Upper lobe of left lung (tissue), 6 donors: ENCODE measurements at regions not wholly inside any gene's neighbourhood (a gene's known extent, or its start where the extent isn't known, plus 50 kb on each side); places are given as distances from the start of the nearest gene placed in this dataset.

Experiments
- ATAC-seq, 2 donors: fragments of 200-7000 bp; cut with Tn5 transposase; one replicate each; pipeline ENCODE4 v1.9.1; 2022; ENCODE audit warnings: mild to moderate bottlenecking in 2 of 2, moderate library complexity in 2 of 2; ENCODE audit not compliant: low FRiP score in 2 of 2
- DNase-seq, 2 donors: peaks; one replicate each; pipeline ENCODE4 v3.0.0-alpha.2; 2019 to 2020
- H3K27ac ChIP-seq, 4 donors: fragments of 200-600 bp; sonication (generic); one replicate each; pipeline ENCODE4 v1.5.1; 2016 to 2019
- H3K27me3 ChIP-seq, 4 donors: fragments of 200-600 bp; sonication (generic); one replicate each; pipeline ENCODE4 v1.5.1; 2017 to 2019
- H3K36me3 ChIP-seq, 4 donors: fragments of 200-600 bp; sonication (generic); one replicate each; pipeline ENCODE4 v1.5.1; 2016 to 2019
- H3K4me1 ChIP-seq, 4 donors: fragments of 200-600 bp; sonication (generic); one replicate each; pipeline ENCODE4 v1.5.1; 2018 to 2019
- H3K4me3 ChIP-seq, 4 donors: fragments of 200-600 bp; sonication (generic); one replicate each; pipeline ENCODE4 v1.5.1; 2017 to 2019; ENCODE audit warnings: mild to moderate bottlenecking in 2 of 4, moderate library complexity in 1 of 4
- H3K9me3 ChIP-seq, 4 donors: fragments of 200-600 bp; sonication (generic); one replicate each; pipeline ENCODE4 v1.5.1; 2018 to 2019
- EP300 ChIP-seq, 4 donors: sonication (generic); formaldehyde crosslinking; IDR thresholded peaks; one replicate each; pipeline ENCODE4 v1.5.1; 2017; ENCODE audit warnings: antibody characterized with exemption in 4 of 4, control low read depth in 2 of 4
- POLR2A ChIP-seq, 4 donors: fragments of 450-650 bp; IDR thresholded peaks; one replicate each; pipeline ENCODE4 v1.5.1; 2016 to 2017; ENCODE audit warnings: antibody characterized with exemption in 4 of 4, mild to moderate bottlenecking in 2 of 4
- POLR2AphosphoS5 ChIP-seq, 2 donors: sonication (generic); formaldehyde crosslinking; IDR thresholded peaks; one replicate each; pipeline ENCODE4 v1.5.1; 2017; ENCODE audit warnings: antibody characterized with exemption in 2 of 2
- WGBS, 2 donors: methylation state at CpG; one replicate each; pipeline ENCODE4 v1.1.5; 2017 to 2018; 5-methylcytosine and 5-hydroxymethylcytosine counted together
- TF ChIP-seq, protein P1 (sequence below), 6 experiments: fragments of 450-650 bp in 4 of 6; fragments of 200-600 bp in 2 of 6; sonication (generic) in 2 of 6; IDR thresholded peaks; one replicate each; pipeline ENCODE4 v1.5.1; 2016 to 2019; ENCODE audit warnings: antibody characterized with exemption in 6 of 6
- donor health status: DM: no; HTN: no; CAD: no; lungs with moderate emphysema.
- donor health status: DM: no; HTN: yes; CAD: no; lungs with severe emphysema.

DNA sequence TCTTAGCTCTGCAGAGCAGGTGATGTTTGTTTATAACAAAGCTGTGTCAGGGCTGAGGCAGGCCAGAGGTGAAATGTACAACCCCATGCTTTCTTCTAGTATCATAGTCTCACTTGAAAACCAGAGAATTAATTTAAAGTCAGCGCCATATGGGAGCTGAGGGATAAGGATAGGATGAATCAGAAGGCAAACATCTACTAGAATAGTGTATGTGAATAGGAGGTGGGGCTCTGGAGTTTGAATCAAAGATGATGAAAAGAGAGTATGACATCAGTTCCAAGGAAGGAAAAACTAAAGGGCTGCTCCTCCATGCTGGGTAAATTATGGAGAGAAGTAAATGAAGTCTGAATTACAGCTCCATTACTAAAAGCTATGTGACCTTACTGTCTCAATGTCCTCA is 441.5 kb downstream of the RASEF start:
- Histone ChIP-seq H3K4me1 (no peaks in the 10 kb centered on the region), H3K27ac (no peak overlapping the region), H3K36me3 (no peaks in the 10 kb centered on the region), H3K4me3 (no peak overlapping the region), H3K9me3 (no peaks in the 10 kb centered on the region), H3K27me3 (no peaks in the 10 kb centered on the region)
- WGBS, 2 donors, result 75 to 100% methylated on average over 1 of the region's 1 CpG
- TF ChIP-seq EP300 (IDR thresholded peaks at IDR 0.05), result no peak
- TF ChIP-seq POLR2A (IDR thresholded peaks at IDR 0.05), result no peak
- TF ChIP-seq, protein P1, sequence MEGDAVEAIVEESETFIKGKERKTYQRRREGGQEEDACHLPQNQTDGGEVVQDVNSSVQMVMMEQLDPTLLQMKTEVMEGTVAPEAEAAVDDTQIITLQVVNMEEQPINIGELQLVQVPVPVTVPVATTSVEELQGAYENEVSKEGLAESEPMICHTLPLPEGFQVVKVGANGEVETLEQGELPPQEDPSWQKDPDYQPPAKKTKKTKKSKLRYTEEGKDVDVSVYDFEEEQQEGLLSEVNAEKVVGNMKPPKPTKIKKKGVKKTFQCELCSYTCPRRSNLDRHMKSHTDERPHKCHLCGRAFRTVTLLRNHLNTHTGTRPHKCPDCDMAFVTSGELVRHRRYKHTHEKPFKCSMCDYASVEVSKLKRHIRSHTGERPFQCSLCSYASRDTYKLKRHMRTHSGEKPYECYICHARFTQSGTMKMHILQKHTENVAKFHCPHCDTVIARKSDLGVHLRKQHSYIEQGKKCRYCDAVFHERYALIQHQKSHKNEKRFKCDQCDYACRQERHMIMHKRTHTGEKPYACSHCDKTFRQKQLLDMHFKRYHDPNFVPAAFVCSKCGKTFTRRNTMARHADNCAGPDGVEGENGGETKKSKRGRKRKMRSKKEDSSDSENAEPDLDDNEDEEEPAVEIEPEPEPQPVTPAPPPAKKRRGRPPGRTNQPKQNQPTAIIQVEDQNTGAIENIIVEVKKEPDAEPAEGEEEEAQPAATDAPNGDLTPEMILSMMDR (IDR thresholded peaks at IDR 0.05), result no peak
- no peak for TF ChIP-seq POLR2AphosphoS5 (IDR thresholded peaks at IDR 0.05)
- DNase-seq, result no peak
- ATAC-seq, result no peak

DNA sequence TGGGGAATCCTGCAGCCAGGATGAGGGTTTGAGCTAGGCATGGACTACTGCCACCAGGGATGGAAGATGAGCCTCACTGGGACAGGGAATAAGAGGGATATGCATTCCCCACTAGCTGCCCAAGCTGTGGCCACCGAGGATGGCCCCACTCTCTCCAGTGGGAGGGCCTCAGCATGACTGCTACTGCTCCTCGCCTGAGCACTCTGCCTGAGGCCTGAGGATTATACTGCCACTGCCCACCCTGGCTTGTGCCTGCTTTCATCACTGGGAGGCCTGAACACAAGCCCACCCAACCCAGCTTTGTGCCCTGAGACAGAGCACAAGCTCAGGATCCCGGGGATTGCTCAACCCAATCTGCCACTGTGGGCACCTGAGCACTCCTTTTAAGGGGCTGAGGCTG is 425.6 kb downstream of the RASEF start:
- TF ChIP-seq, protein P1 (IDR thresholded peaks at IDR 0.05), result no peak
- TF ChIP-seq EP300 (IDR thresholded peaks at IDR 0.05) (no peak), POLR2A (IDR thresholded peaks at IDR 0.05) (no peak), POLR2AphosphoS5 (IDR thresholded peaks at IDR 0.05) (no peak)
- H3K4me3 ChIP-seq, result no peak overlapping the region
- H3K36me3 ChIP-seq, result no peaks in the 10 kb centered on the region
- WGBS, 2 donors, result 60 to 97% methylated on average over 1 to 3 of the region's 3 CpGs
- no peaks in the 10 kb centered on the region for H3K4me1 ChIP-seq
- no peaks in the 10 kb centered on the region for H3K27me3 ChIP-seq
- ATAC-seq (no peak), DNase-seq (no peak)
- peaks cover 0 to 10% (median 4%) of the 10 kb centered on the region in 4 donors for H3K9me3 ChIP-seq
- no peak overlapping the region for H3K27ac ChIP-seq

DNA sequence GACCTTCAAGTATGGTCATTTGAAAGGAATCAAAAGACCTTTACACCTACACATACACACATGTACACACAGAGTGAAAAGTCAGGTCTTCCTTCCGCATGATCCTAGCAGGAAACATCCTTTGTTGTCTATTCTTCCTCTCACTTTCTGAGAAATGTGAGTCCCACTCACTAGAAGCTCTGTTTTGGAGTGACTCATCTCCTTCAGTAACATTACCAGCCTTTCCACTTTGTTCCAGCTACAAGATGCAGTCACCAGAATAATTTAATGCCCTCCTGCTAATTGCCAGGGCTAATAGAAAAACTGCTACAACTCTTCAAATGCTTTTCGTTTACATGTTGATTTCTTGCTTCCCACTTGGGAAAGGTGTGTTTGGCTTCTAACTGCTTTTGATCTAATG is 417.3 kb downstream of the RASEF start:
- TF ChIP-seq POLR2AphosphoS5 (IDR thresholded peaks at IDR 0.05), result no peak
- TF ChIP-seq POLR2A (IDR thresholded peaks at IDR 0.05), result no peak
- no peak for TF ChIP-seq EP300 (IDR thresholded peaks at IDR 0.05)
- TF ChIP-seq, protein P1 (IDR thresholded peaks at IDR 0.05), result no peak
- Histone ChIP-seq H3K36me3 (no peaks in the 10 kb centered on the region), H3K27me3 (no peaks in the 10 kb centered on the region), H3K27ac (no peak overlapping the region), H3K4me3 (no peak overlapping the region), H3K9me3 (no peaks in the 10 kb centered on the region), H3K4me1 (no peaks in the 10 kb centered on the region)
- WGBS, 2 donors, result 77 to 83% methylated on average over 2 of the region's 2 CpGs
- ATAC-seq (no peak), DNase-seq (no peak)

DNA sequence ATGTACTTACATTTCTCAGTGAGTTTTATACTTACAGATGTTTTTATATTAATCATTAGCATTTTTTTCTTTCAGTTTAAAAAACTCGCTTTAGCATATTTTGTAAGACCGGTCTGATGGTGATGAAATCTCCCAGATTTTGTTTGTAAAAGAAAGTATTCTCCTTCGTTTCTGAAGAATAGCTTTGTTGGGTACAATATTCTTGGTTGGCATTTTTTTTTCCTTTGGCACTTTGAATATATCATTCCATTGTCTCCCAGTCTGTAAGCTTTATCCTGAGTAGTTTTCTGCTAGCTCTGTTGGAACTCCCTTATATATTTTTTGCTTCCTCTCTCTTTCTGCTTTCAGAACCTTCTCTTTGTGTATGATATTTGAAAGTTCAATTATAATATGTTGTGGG is 412.6 kb downstream of the RASEF start:
- TF ChIP-seq POLR2A (IDR thresholded peaks at IDR 0.05), result no peak
- no peak for TF ChIP-seq EP300 (IDR thresholded peaks at IDR 0.05)
- TF ChIP-seq POLR2AphosphoS5 (IDR thresholded peaks at IDR 0.05), result no peak
- TF ChIP-seq, protein P1 (IDR thresholded peaks at IDR 0.05), result no peak
- no peaks in the 10 kb centered on the region for H3K4me1 ChIP-seq
- H3K9me3 ChIP-seq, result no peaks in the 10 kb centered on the region
- no peak overlapping the region for H3K27ac ChIP-seq
- DNase-seq, result no peak
- no peaks in the 10 kb centered on the region for H3K36me3 ChIP-seq
- 80 to 87% methylated on average over 3 of the region's 3 CpGs for WGBS, 2 donors
- no peak for ATAC-seq
- H3K4me3 ChIP-seq, result no peak overlapping the region
- no peaks in the 10 kb centered on the region for H3K27me3 ChIP-seq

DNA sequence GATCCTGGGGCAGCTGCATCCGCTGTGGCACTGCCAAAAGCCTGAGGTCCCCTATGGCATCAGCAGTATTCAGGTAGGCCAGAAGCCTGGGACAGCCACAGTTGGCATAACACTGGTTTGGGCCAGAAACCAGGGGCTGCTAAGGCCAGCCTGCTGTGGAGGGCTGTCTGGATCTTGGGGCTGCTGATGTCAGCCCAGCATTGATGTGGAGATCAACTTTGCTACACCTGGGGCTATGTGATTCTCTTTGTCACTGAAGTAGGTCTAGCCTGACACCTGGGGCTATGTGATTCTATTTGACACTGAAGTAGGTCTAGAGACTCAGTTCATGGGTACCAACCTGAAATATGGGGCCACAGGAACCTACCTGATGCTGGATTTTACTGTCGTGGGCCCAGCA is 411.5 kb downstream of the RASEF start:
- Histone ChIP-seq H3K4me3 (no peak overlapping the region), H3K36me3 (no peaks in the 10 kb centered on the region), H3K27ac (no peak overlapping the region), H3K9me3 (no peaks in the 10 kb centered on the region), H3K27me3 (no peaks in the 10 kb centered on the region), H3K4me1 (no peaks in the 10 kb centered on the region)
- no peak for DNase-seq
- ATAC-seq, result no peak
- TF ChIP-seq EP300 (IDR thresholded peaks at IDR 0.05) (no peak), POLR2AphosphoS5 (IDR thresholded peaks at IDR 0.05) (no peak), POLR2A (IDR thresholded peaks at IDR 0.05) (no peak)
- TF ChIP-seq, protein P1 (IDR thresholded peaks at IDR 0.05), result no peak
- WGBS, 2 donors, result 72 to 88% methylated on average over 2 of the region's 2 CpGs
